ENCODE measurements at regions not wholly inside any gene's neighbourhood (a gene's known extent, or its start where the extent isn't known, plus 50 kb on each side); places are given as distances from the start of the nearest gene placed in this dataset.

DNA sequence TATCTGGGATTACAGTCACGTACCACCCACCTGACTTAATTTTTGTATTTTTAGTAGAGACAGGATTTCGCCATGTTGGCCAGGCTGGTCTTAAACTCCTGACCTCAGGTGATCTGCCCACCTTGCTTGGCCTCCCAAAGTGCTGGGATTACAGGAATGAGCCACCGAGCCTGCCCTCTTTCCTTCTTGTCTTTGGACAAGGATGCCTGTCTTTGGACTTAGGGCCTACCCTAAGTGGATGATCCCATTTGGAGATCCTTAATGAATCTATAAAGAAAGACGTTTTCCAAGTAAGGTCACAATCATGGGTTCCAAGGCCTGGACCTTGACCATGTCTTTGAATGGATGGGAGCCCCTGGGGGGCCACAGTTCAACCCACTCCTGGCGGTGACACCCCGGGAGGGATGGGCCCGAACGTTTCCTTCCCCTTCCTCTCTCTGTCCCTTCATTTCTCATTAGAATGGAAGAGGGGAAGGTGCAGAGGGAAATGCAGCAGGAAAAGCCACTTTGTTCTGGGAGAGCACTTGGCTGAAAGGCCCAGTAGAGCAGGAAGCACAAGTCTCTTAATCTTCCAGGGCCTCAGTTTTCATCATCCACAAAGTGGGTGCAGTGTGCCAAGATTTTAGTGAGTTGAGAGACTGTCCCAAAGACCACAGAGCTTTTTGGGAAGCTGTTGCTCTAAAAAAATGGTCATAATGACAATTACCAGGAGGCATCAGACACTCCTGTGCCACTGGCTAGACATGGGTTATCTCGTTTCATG, 353.3 kb downstream of the SEC14L1 start:
- peak overlapping the region in 1 of 2 donors; percentile 3 for H3K4me3 ChIP-seq (ENCODE audit: low read length in 2 of 2)
- peaks cover 31% of the 10 kb centered on the region for H3K4me1 ChIP-seq (ENCODE audit: control insufficient read depth, insufficient read depth, low read length)
- no peaks in the 10 kb centered on the region for H3K9me3 ChIP-seq (ENCODE audit: control insufficient read depth in 2 of 2, low read length in 2 of 2)
- peaks cover 44 to 46% of the 10 kb centered on the region in 2 donors for H3K36me3 ChIP-seq (ENCODE audit: control insufficient read depth in 2 of 2, insufficient read depth in 2 of 2, low read length in 2 of 2)
- no peaks in the 10 kb centered on the region for H3K27me3 ChIP-seq (ENCODE audit: control insufficient read depth in 1 of 2, insufficient read depth in 2 of 2, low read length in 2 of 2)
- peak overlapping the region; percentile 69 for H3K27ac ChIP-seq (ENCODE audit: low read length)
- H3K9ac ChIP-seq (ENCODE audit: low read length in 2 of 2) = peak overlapping the region; percentile 13 to 28

DNA sequence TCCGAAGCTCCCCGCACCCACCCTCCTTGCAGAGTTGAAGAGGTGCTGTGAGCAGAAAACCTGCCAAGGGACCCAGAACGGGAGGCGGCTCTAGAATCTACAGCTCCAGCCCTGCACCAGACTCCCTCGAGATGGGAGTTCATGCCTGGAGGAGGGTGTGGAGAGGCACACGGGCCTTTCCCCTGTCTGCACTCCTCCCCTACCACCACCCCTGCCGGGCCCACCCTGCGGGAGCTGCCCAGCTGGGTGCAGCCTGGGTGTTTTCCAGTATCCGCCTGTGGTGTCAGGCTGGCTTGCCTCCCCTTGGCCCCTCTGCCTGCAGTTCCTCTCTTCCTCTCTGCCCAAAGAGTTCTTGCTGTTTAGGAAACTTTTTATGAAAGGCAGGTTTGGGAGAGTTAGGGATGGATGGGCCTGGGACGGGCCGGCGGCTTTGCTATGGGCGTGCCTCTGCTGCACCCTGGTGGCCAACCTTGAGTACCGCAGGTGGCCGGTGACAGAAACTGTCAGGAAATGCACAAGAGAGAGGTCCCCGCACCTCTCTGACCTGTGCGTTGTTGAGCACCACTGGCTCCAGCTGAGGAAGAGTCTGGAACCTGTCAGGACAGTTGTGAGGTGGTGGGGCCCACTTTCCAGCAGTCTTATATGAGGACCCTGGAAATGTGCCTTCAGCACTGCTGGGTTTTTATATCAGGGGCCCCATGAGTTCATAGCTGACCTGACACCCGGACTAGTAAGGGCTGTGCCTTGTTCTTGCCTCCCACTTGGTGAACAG, 354.1 kb downstream of the SEC14L1 start:
- Histone ChIP-seq H3K27me3 (ENCODE audit: control insufficient read depth in 1 of 2, insufficient read depth in 2 of 2, low read length in 2 of 2) (no peaks in the 10 kb centered on the region), H3K9me3 (ENCODE audit: control insufficient read depth in 2 of 2, low read length in 2 of 2) (no peaks in the 10 kb centered on the region), H3K9ac (ENCODE audit: low read length in 2 of 2) (peak overlapping the region in 1 of 2 donors; percentile 13), H3K4me3 (ENCODE audit: low read length in 2 of 2) (peak overlapping the region in 1 of 2 donors; percentile 3), H3K36me3 (ENCODE audit: control insufficient read depth in 2 of 2, insufficient read depth in 2 of 2, low read length in 2 of 2) (peaks cover 44 to 49% of the 10 kb centered on the region in 2 donors), H3K27ac (ENCODE audit: low read length) (peak overlapping the region; percentile 69), H3K4me1 (ENCODE audit: control insufficient read depth, insufficient read depth, low read length) (peaks cover 23% of the 10 kb centered on the region)

DNA sequence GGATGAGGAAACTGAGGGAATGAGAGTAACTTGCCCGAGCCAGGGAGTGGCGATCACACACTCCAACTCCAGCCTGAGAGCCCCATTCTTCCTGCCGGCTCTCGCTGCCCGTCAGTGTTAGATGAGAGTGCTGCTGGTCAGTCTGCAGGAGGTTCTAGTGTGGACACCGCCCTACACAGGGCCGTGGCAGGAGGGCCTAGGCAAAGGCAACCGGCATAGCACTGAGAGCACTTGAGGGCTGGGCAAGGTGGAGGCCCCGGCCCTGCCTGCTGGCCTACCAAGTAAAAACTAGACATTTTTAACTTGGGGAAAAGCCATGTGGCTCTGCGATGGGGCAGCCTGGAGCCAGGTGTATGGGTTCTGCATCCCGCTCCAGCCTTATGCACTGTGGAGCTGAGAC, 354.8 kb downstream of the SEC14L1 start:
- Histone ChIP-seq H3K9ac (ENCODE audit: low read length in 2 of 2) (no peak overlapping the region), H3K9me3 (ENCODE audit: control insufficient read depth in 2 of 2, low read length in 2 of 2) (no peaks in the 10 kb centered on the region), H3K27me3 (ENCODE audit: control insufficient read depth in 1 of 2, insufficient read depth in 2 of 2, low read length in 2 of 2) (no peaks in the 10 kb centered on the region), H3K27ac (ENCODE audit: low read length) (peak overlapping the region; percentile 69), H3K36me3 (ENCODE audit: control insufficient read depth in 2 of 2, insufficient read depth in 2 of 2, low read length in 2 of 2) (peaks cover 42 to 45% of the 10 kb centered on the region in 2 donors), H3K4me3 (ENCODE audit: low read length in 2 of 2) (no peak overlapping the region), H3K4me1 (ENCODE audit: control insufficient read depth, insufficient read depth, low read length) (peaks cover 16% of the 10 kb centered on the region)

GRCh38 chr17:77496401-77496801, 355.6 kb downstream of the SEC14L1 start:
- no peaks in the 10 kb centered on the region for H3K9me3 ChIP-seq (ENCODE audit: control insufficient read depth in 2 of 2, low read length in 2 of 2)
- no peak overlapping the region for H3K4me3 ChIP-seq (ENCODE audit: low read length in 2 of 2)
- H3K9ac ChIP-seq (ENCODE audit: low read length in 2 of 2) = no peak overlapping the region
- H3K36me3 ChIP-seq (ENCODE audit: control insufficient read depth in 2 of 2, insufficient read depth in 2 of 2, low read length in 2 of 2) = peaks cover 38 to 43% of the 10 kb centered on the region in 2 donors
- H3K27me3 ChIP-seq (ENCODE audit: control insufficient read depth in 1 of 2, insufficient read depth in 2 of 2, low read length in 2 of 2) = no peaks in the 10 kb centered on the region
- peaks cover 12% of the 10 kb centered on the region for H3K4me1 ChIP-seq (ENCODE audit: control insufficient read depth, insufficient read depth, low read length)
- H3K27ac ChIP-seq (ENCODE audit: low read length) = no peak overlapping the region

- Histone ChIP-seq H3K4me3 (ENCODE audit: low read length in 2 of 2) (no peak overlapping the region), H3K4me1 (ENCODE audit: control insufficient read depth, insufficient read depth, low read length) (peaks cover 12% of the 10 kb centered on the region), H3K27me3 (ENCODE audit: control insufficient read depth in 1 of 2, insufficient read depth in 2 of 2, low read length in 2 of 2) (no peaks in the 10 kb centered on the region), H3K9me3 (ENCODE audit: control insufficient read depth in 2 of 2, low read length in 2 of 2) (no peaks in the 10 kb centered on the region), H3K27ac (ENCODE audit: low read length) (no peak overlapping the region), H3K9ac (ENCODE audit: low read length in 2 of 2) (no peak overlapping the region), H3K36me3 (ENCODE audit: control insufficient read depth in 2 of 2, insufficient read depth in 2 of 2, low read length in 2 of 2) (peaks cover 35 to 40% of the 10 kb centered on the region in 2 donors)
Observed at GRCh38 chr17:77496831-77497577, 356.2 kb downstream of the SEC14L1 start.

DNA sequence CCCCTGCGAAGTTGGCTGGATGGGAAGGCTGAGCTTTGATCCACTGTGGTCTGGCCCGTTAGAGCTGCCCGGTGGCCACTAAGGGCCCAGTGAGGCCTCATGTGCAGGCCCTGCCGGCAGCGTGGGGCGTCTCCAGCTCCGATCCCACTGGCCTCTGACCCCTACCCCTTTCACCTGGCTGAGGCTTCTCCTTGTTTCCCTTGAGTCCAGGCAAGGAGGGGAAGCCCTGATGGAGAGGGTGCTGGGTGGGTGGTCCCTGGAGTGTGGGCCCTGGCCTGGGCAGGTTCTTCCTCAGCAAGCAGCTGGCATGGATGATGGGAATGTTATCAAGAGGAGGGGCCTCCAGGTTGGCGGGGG, 356.8 kb downstream of the SEC14L1 start:
- Histone ChIP-seq H3K9ac (ENCODE audit: low read length in 2 of 2) (no peak overlapping the region), H3K4me3 (ENCODE audit: low read length in 2 of 2) (no peak overlapping the region), H3K27ac (ENCODE audit: low read length) (no peak overlapping the region), H3K9me3 (ENCODE audit: control insufficient read depth in 2 of 2, low read length in 2 of 2) (no peaks in the 10 kb centered on the region), H3K36me3 (ENCODE audit: control insufficient read depth in 2 of 2, insufficient read depth in 2 of 2, low read length in 2 of 2) (peaks cover 30 to 35% of the 10 kb centered on the region in 2 donors), H3K27me3 (ENCODE audit: control insufficient read depth in 1 of 2, insufficient read depth in 2 of 2, low read length in 2 of 2) (no peaks in the 10 kb centered on the region), H3K4me1 (ENCODE audit: control insufficient read depth, insufficient read depth, low read length) (peaks cover 12% of the 10 kb centered on the region)

DNA sequence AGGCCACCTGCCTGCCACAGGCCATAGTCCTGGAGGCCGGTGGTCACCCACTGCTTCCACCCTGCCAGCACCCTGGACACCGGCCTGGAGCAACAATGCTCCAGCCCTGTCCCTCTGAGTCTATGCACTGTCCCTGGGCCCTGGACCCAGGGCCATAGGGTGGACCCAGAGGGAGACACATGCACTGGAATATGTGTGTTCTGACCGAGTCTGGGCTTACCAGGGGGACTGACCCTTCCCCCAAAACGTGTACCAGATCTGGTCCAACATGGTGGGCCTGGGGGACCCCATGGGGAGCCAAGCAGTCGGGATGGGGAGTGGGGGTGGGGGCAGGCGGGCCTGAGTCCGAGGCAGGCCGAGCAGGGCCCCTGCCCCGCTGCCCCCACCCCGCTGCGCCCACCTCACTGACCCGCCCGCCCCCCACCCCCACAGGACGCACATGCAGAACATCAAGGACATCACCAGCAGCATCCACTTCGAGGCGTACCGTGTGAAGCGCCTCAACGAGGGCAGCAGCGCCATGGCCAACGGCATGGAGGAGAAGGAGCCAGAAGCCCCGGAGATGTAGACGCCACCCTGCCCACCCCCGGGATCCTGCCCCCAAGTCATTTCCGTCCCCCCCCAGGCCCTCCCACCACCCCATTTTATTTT, 357.4 kb downstream of the SEC14L1 start:
- Histone ChIP-seq H3K9me3 (ENCODE audit: control insufficient read depth in 2 of 2, low read length in 2 of 2) (no peaks in the 10 kb centered on the region), H3K4me3 (ENCODE audit: low read length in 2 of 2) (no peak overlapping the region), H3K27ac (ENCODE audit: low read length) (no peak overlapping the region), H3K27me3 (ENCODE audit: control insufficient read depth in 1 of 2, insufficient read depth in 2 of 2, low read length in 2 of 2) (no peaks in the 10 kb centered on the region), H3K4me1 (ENCODE audit: control insufficient read depth, insufficient read depth, low read length) (peaks cover 12% of the 10 kb centered on the region), H3K36me3 (ENCODE audit: control insufficient read depth in 2 of 2, insufficient read depth in 2 of 2, low read length in 2 of 2) (peaks cover 23 to 30% of the 10 kb centered on the region in 2 donors), H3K9ac (ENCODE audit: low read length in 2 of 2) (no peak overlapping the region)

GRCh38 chr17:77498791-77499698, 358.3 kb downstream of the SEC14L1 start:
- Histone ChIP-seq H3K9me3 (ENCODE audit: control insufficient read depth in 2 of 2, low read length in 2 of 2) (no peaks in the 10 kb centered on the region), H3K4me3 (ENCODE audit: low read length in 2 of 2) (no peak overlapping the region), H3K4me1 (ENCODE audit: control insufficient read depth, insufficient read depth, low read length) (peaks cover 11% of the 10 kb centered on the region), H3K27ac (ENCODE audit: low read length) (no peak overlapping the region), H3K27me3 (ENCODE audit: control insufficient read depth in 1 of 2, insufficient read depth in 2 of 2, low read length in 2 of 2) (no peaks in the 10 kb centered on the region), H3K9ac (ENCODE audit: low read length in 2 of 2) (no peak overlapping the region), H3K36me3 (ENCODE audit: control insufficient read depth in 2 of 2, insufficient read depth in 2 of 2, low read length in 2 of 2) (peaks cover 18 to 25% of the 10 kb centered on the region in 2 donors)

GRCh38 chr17:77499699-77500435, 359.1 kb downstream of the SEC14L1 start:
- no peaks in the 10 kb centered on the region for H3K9me3 ChIP-seq (ENCODE audit: control insufficient read depth in 2 of 2, low read length in 2 of 2)
- peaks cover 16 to 23% of the 10 kb centered on the region in 2 donors for H3K36me3 ChIP-seq (ENCODE audit: control insufficient read depth in 2 of 2, insufficient read depth in 2 of 2, low read length in 2 of 2)
- H3K9ac ChIP-seq (ENCODE audit: low read length in 2 of 2) = no peak overlapping the region
- H3K27ac ChIP-seq (ENCODE audit: low read length) = no peak overlapping the region
- no peaks in the 10 kb centered on the region for H3K27me3 ChIP-seq (ENCODE audit: control insufficient read depth in 1 of 2, insufficient read depth in 2 of 2, low read length in 2 of 2)
- H3K4me1 ChIP-seq (ENCODE audit: control insufficient read depth, insufficient read depth, low read length) = peaks cover 2% of the 10 kb centered on the region
- no peak overlapping the region for H3K4me3 ChIP-seq (ENCODE audit: low read length in 2 of 2)
